NCI-H1417 (cell line): ENCODE measurements at regions not wholly inside any gene's neighbourhood (a gene's known extent, or its start where the extent isn't known, plus 50 kb on each side); places are given as distances from the start of the nearest gene placed in this dataset.

Experiments
- DNase-seq, 3 experiments: peaks; one replicate each; lab custom pipeline; 2025; lab: John Stamatoyannopoulos, UW

- no peak for DNase-seq
Observed at GRCh38 chr15:25182098-25182478, 227.3 kb downstream of the SNRPN start.

- DNase-seq = no peak
Observed at GRCh38 chr15:25182736-25183445, 228.1 kb downstream of the SNRPN start.

GRCh38 chr15:25183581-25184251 lies 228.9 kb downstream of the SNRPN start:
- no peak for DNase-seq

- no peak for DNase-seq
Observed at GRCh38 chr15:25184356-25185155, 229.8 kb downstream of the SNRPN start.

- no peak for DNase-seq
Observed at GRCh38 chr15:25185156-25185710, 230.4 kb downstream of the SNRPN start.

- no peak for DNase-seq
Observed at GRCh38 chr15:25185791-25186190, 231.0 kb downstream of the SNRPN start.

GRCh38 chr15:25186411-25186810 lies 231.6 kb downstream of the SNRPN start:
- no peak for DNase-seq

GRCh38 chr15:25186906-25187645 lies 232.3 kb downstream of the SNRPN start:
- DNase-seq = no peak

- DNase-seq = no peak
Observed at GRCh38 chr15:25188051-25188450, 233.3 kb downstream of the SNRPN start.

DNA sequence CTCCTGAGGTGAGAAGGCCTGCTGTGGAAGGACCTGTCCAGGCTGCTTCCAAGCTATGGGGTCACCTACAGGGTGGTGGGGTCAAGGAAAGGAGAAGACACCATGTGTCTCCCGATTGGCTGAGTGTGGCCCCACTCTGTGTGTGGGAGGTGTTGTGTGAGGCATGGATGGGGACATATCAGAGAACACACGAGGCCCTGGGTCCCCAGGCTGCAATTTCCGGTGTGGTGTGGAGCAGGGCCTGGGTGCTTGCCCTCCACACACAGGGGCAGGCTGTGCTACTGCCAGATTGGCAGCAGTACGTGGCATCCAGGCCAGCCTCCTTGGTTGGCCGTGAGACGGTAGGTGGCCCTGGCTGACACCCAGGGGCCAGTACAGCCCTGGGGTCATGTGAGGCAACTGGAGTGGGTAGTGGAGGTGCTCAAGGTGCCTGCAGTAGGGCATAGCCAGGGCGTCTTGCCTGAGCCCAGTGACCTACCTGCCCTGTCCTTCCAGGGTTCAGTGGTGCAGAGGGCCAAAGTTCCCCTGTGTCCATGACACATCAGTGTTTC lies 233.8 kb downstream of the SNRPN start:
- no peak for DNase-seq

GRCh38 chr15:25189551-25189950 lies 234.8 kb downstream of the SNRPN start:
- no peak for DNase-seq

DNA sequence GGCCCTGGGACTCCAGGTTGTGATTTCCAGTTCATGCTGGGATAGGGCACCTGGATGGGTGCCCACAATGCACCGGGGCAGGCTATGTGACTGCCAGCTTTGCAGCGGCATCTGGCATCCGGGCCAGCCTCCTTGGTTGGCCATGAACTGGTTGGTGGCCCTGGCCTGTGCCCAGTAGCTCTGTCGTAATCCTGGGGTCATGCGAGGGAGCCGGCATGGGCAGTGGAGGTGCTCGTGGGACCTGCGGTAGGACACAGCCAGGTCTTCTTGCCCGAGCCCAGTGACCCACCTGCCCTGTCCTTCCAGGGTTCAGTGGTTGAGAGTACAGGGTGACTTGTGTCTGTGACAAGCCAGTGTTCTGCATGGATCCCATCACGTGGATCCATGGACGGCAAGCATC lies 237.9 kb downstream of the SNRPN start:
- DNase-seq = no peak

- no peak for DNase-seq
Observed at GRCh38 chr15:25207369-25207768, 231.5 kb downstream of the UBE3A start.

DNA sequence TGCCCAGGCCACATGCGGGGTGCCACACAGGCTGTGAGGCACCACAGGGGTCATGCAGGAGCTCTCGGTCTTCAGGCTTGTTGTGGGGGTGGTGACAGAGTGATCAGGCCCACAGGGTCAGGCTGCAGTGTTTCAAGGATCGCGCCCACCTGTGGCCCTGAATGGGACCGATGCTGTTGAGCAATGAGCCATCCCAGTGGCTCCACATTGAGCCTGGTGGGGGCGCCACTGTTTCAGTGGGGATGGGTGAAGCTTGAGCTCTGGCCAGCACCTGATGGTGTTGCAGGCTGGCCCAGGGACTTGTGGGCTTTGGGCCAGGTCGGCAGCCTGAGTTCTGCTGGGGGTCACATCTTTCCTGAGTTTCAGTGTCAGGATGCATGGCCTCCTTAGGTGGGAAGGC lies 230.1 kb downstream of the UBE3A start:
- DNase-seq = no peak

DNA sequence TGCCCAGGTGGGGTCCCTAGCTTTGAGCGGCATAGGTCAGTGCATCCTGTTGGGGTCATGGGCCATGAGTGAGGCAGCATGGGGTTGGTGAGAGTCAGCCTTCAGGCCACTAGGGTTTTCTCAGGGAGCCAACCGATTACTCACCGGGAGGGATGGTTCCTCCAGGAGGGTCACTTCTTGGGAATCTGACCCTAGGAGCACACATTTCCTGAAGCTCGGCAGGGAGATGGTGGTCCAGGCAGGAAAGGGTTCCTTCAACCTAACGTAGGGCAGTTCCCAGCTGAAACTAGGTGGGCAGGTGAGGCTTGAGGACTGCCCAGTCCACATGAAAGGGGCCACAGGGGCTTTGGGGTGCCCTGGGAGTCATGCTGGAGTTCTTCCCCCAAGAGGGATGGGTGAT lies 218.0 kb downstream of the UBE3A start:
- DNase-seq = no peak

DNA sequence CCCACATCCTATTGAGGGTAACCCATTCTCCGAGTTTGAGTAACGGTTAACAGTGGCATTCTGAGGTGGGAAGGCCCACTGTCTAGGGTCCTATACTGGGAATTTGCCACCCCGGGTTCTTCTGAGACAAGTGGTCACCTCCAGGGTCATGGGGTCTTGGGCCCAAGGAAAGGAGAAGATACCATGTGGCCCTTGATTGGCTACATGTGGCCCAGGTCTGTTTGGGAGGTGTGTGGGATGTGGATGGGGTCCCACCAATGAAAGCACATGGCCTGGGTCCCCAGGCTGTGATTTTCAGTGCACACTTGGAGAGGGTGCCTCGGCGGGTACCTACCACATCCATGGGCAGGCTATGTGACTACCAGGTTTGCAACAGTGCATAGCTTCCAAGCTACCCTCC lies 214.4 kb downstream of the UBE3A start:
- DNase-seq = no peak

DNA sequence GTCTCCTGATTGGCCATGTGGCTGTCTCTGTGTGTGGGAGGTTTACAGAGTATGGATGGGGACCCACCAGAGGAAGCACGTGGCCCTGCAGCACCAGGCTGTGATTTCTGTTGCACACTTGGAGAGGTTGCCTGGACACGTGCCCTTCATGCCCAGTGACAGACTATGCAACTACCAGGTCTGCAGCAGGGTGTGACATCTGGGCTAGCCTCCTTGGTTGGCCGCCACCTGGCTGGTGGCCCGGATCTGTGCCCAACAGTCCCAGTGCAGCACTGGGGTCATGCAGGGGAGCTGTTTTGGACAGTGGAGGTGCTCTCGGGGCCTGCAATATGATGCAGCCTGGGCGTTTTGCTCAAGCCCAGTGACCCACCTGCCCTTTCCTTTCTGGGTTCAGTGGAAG lies 212.5 kb downstream of the UBE3A start:
- no peak for DNase-seq

- no peak for DNase-seq
Observed at GRCh38 chr15:25228261-25228660, 210.6 kb downstream of the UBE3A start.

DNA sequence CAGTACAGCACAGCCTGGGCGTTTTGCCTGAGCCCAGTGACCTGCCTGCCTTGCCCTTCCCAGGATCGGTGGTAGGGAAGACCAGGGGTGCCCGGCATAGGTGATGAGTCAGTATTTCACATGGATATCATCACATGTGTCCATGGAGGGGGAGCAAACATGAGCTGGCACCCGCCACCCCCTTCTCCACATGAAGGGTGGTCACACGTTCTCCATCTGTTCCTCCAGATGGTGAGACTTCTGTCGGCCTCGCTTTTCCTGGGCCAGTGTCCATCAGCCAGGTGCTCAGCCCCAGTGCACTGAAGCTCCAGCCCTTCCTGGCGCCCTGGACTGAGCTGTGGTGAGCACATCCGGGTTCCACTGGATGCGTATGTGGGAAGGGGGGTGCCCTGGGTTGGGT lies 208.4 kb downstream of the UBE3A start:
- no peak for DNase-seq

DNA sequence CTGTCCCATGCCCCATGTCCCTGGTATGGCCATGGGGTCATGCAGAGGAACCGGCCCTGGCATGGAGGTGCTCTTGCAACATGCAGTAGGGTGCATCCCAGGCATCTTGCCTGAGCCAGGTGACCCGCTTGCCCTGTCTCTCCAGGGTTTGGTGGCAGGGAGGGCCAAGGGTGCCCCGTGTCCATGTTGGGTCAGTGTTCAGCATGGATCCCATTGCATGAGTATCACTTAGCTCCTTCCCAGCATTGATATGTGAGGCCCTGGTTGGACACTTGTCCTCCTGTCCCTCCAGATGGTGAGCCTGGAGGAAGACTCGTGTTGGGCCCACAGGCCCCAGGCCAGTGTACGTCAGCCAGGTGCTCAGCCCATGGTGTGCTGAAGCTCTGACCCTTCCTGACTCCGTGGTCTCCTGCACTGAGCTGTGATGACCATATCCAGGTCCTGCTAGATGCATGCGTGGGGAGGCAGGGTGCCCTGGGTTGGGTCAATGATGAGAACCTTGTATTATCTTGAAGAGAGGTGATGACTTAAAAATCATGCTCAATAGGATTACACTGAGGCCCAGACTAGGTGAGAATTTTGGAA lies 205.0 kb downstream of the UBE3A start:
- DNase-seq = no peak

- no peak for DNase-seq
Observed at GRCh38 chr15:25234831-25235230, 204.0 kb downstream of the UBE3A start.
